ENCODE measurements at regions not wholly inside any gene's neighbourhood (a gene's known extent, or its start where the extent isn't known, plus 50 kb on each side); places are given as distances from the start of the nearest gene placed in this dataset.
"Not testable (repeated sequence)": the region's sequence is repeated elsewhere in the genome, so short reads cannot be mapped to it uniquely, and the experiment has no call there.

DNA sequence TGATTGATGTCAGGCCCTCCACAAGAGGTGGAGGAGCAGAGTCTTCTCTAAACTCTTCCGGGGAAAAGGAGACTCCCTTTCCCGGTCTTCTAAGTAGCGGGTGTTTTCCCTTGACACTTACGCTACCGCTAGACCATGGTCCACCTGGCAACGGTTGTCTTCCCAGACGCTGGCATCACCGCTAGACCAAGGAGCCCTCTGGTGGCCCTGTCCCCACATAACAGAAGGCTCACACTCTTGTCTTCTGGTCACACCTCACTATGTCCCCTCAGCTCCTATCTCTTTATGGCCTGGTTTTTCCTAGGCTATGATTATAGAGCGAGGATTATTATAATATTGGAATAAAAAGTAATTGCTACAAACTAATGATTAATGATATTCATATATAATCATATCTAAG, 532.5 kb upstream of the SYNCRIP start:
- H3K27ac Mint-ChIP-seq; CTCF ChIA-PET; H3K27me3 ChIP-seq (replicated peaks in 1 of 2; ENCODE audit: control insufficient read depth in 2 of 2, extremely low read depth in 1 of 2, insufficient read depth in 2 of 2, low read length in 1 of 2); H3K36me3 ChIP-seq (ENCODE audit: control insufficient read depth in 2 of 2, extremely low read depth in 1 of 2, insufficient read depth in 1 of 2, low read length in 1 of 2); POLR2A ChIA-PET; H3K9me3 ChIP-seq; H3K4me1 ChIP-seq (ENCODE audit: control insufficient read depth in 1 of 2, extremely low read depth in 1 of 2, insufficient read depth in 2 of 2, low read length in 2 of 2); DNase-seq; H3K27ac ChIP-seq (ENCODE audit: low read length); H3K36me3 Mint-ChIP-seq; H3K4me3 ChIP-seq (ENCODE audit: control insufficient read depth in 1 of 2, extremely low read depth in 1 of 2, low read length in 1 of 2); H3K4me3 Mint-ChIP-seq; H3K27me3 Mint-ChIP-seq; ATAC-seq (replicated peaks in 1 of 4); H3K4me1 Mint-ChIP-seq: not testable (repeated sequence)
- peaks cover 2 to 18% (median 4%) of the 10 kb centered on the region in 3 donors for H3K9me3 Mint-ChIP-seq
- 30% methylated on average over 5 of the region's 9 CpGs for WGBS (ENCODE audit: insufficient coverage)

DNA sequence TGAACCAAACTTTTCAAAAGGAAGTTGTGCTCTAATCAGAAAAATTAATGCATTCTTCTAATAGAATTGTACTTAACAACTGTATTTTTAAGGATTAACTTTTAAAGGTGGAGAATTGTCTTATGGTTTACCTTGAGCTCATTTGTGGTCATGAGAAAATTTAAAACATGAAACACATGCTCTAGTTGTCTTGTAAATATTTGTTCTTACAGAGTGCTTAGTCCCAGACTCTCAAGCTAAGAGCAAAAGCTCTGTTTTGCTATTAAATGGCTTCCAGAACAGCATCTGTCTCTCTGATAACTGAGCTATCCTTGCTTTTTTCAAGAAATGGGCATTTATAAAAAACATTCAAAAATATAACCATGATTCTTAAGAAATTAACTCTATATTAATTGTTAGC, 512.2 kb upstream of the SYNCRIP start:
- H3K36me3 Mint-ChIP-seq: no peaks in the 10 kb centered on the region
- ATAC-seq (replicated peaks in 1 of 4): no peak
- no peak overlapping the region for H3K4me3 ChIP-seq (ENCODE audit: control insufficient read depth in 1 of 2, extremely low read depth in 1 of 2, low read length in 1 of 2)
- DNase-seq: no peak
- no peak overlapping the region for H3K4me3 Mint-ChIP-seq
- no peaks in the 10 kb centered on the region for H3K27me3 ChIP-seq (replicated peaks in 1 of 2; ENCODE audit: control insufficient read depth in 2 of 2, extremely low read depth in 1 of 2, insufficient read depth in 2 of 2, low read length in 1 of 2)
- ChIA-PET POLR2A (no interaction called here), CTCF (no interaction called here)
- H3K27me3 Mint-ChIP-seq: no peaks in the 10 kb centered on the region
- H3K4me1 Mint-ChIP-seq: no peaks in the 10 kb centered on the region
- no peaks in the 10 kb centered on the region for H3K36me3 ChIP-seq (ENCODE audit: control insufficient read depth in 2 of 2, extremely low read depth in 1 of 2, insufficient read depth in 1 of 2, low read length in 1 of 2)
- H3K27ac ChIP-seq (ENCODE audit: low read length): no peak overlapping the region
- H3K27ac Mint-ChIP-seq: no peak overlapping the region
- peaks cover 0 to 5% (median 0%) of the 10 kb centered on the region in 3 donors for H3K9me3 Mint-ChIP-seq
- no peaks in the 10 kb centered on the region for H3K9me3 ChIP-seq
- no peaks in the 10 kb centered on the region for H3K4me1 ChIP-seq (ENCODE audit: control insufficient read depth in 1 of 2, extremely low read depth in 1 of 2, insufficient read depth in 2 of 2, low read length in 2 of 2)

DNA sequence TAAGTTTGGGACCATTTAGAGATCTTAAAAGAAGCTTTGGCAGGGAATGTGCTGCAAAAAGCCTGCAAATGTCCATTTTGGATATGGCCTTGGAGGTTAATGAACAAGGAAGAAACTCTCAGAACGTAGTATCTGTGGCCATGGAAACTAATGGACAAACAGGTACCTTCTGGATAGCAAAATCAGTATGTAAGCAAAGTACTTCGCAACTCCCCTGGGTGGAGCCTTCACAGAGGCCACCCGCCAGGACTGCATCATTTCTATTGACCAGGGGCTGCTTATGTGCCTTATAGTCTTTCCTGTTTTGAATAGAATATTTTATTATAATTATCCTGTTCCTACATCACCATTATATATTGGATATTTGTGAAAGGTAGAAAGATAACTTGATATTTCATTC, 510.8 kb upstream of the SYNCRIP start:
- Mint-ChIP-seq H3K27me3 (no peaks in the 10 kb centered on the region), H3K4me1 (no peaks in the 10 kb centered on the region), H3K4me3 (no peak overlapping the region), H3K9me3 (peaks cover 0 to 5% (median 4%) of the 10 kb centered on the region in 3 donors), H3K36me3 (no peaks in the 10 kb centered on the region), H3K27ac (no peak overlapping the region)
- Histone ChIP-seq H3K4me3 (ENCODE audit: control insufficient read depth in 1 of 2, extremely low read depth in 1 of 2, low read length in 1 of 2) (no peak overlapping the region), H3K9me3 (no peaks in the 10 kb centered on the region), H3K27ac (ENCODE audit: low read length) (no peak overlapping the region), H3K27me3 (replicated peaks in 1 of 2; ENCODE audit: control insufficient read depth in 2 of 2, extremely low read depth in 1 of 2, insufficient read depth in 2 of 2, low read length in 1 of 2) (no peaks in the 10 kb centered on the region), H3K4me1 (ENCODE audit: control insufficient read depth in 1 of 2, extremely low read depth in 1 of 2, insufficient read depth in 2 of 2, low read length in 2 of 2) (no peaks in the 10 kb centered on the region), H3K36me3 (ENCODE audit: control insufficient read depth in 2 of 2, extremely low read depth in 1 of 2, insufficient read depth in 1 of 2, low read length in 1 of 2) (no peaks in the 10 kb centered on the region)
- no peak for ATAC-seq (replicated peaks in 1 of 4)
- ChIA-PET CTCF (no interaction called here), POLR2A (no interaction called here)
- WGBS (ENCODE audit: insufficient coverage): 100% methylated on average over 1 of the region's 3 CpGs
- no peak for DNase-seq

DNA sequence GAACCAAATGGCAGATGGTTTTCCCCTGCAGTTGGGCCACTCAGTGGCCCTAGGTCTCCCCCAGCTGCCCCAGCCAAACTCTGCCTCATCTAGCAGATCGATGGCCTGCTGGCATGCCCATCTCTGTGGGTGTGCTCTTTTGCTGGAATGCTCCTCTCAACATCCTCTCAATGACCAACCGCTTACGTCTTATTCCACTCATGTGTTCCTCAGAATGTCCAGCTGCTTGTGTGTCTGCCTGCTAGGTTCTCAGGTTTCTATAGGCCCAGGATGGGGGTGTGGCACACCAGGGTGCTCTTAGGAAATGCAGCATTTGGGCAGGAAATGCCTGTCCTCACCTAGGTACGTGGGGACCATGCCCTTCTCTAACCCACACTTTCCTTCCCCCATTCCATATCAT, 509.9 kb upstream of the SYNCRIP start:
- Mint-ChIP-seq H3K4me3 (no peak overlapping the region), H3K27me3 (no peaks in the 10 kb centered on the region), H3K27ac (no peak overlapping the region), H3K4me1 (no peaks in the 10 kb centered on the region), H3K9me3 (peaks cover 0 to 5% (median 4%) of the 10 kb centered on the region in 3 donors), H3K36me3 (no peaks in the 10 kb centered on the region)
- ChIA-PET CTCF (no interaction called here), POLR2A (no interaction called here)
- no peak for ATAC-seq (replicated peaks in 1 of 4)
- Histone ChIP-seq H3K27ac (ENCODE audit: low read length) (no peak overlapping the region), H3K9me3 (no peaks in the 10 kb centered on the region), H3K4me1 (ENCODE audit: control insufficient read depth in 1 of 2, extremely low read depth in 1 of 2, insufficient read depth in 2 of 2, low read length in 2 of 2) (no peaks in the 10 kb centered on the region), H3K36me3 (ENCODE audit: control insufficient read depth in 2 of 2, extremely low read depth in 1 of 2, insufficient read depth in 1 of 2, low read length in 1 of 2) (no peaks in the 10 kb centered on the region), H3K4me3 (ENCODE audit: control insufficient read depth in 1 of 2, extremely low read depth in 1 of 2, low read length in 1 of 2) (no peak overlapping the region), H3K27me3 (replicated peaks in 1 of 2; ENCODE audit: control insufficient read depth in 2 of 2, extremely low read depth in 1 of 2, insufficient read depth in 2 of 2, low read length in 1 of 2) (no peaks in the 10 kb centered on the region)
- 81% methylated on average over 3 of the region's 4 CpGs for WGBS (ENCODE audit: insufficient coverage)
- DNase-seq: no peak

DNA sequence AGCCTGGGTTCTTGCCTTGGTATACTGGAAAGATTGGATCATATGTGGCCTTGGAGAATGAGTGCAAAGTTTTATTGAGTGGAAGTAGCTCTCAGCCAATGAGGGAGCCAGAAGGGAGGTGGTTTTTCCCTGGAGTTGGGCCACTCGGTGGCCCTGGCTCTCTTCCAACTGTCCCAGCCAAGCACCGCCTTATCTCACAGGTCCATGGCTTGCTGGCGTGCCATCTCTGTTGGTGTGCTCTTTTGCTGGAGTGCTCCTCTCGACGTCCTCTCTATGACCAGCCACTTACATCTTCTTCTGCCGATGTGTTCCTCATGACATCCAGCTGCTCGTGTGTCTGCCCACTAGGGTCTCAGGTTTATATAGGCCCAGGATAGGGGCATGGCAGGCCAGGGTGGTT, 505.9 kb upstream of the SYNCRIP start:
- ATAC-seq (replicated peaks in 1 of 4) (no peak), DNase-seq (no peak)
- no peak overlapping the region for H3K27ac ChIP-seq (ENCODE audit: low read length)
- H3K27me3 ChIP-seq (replicated peaks in 1 of 2; ENCODE audit: control insufficient read depth in 2 of 2, extremely low read depth in 1 of 2, insufficient read depth in 2 of 2, low read length in 1 of 2): no peaks in the 10 kb centered on the region
- Mint-ChIP-seq H3K27ac (no peak overlapping the region), H3K4me3 (no peak overlapping the region), H3K4me1 (no peaks in the 10 kb centered on the region), H3K36me3 (no peaks in the 10 kb centered on the region), H3K27me3 (no peaks in the 10 kb centered on the region), H3K9me3 (peaks cover 3 to 7% (median 5%) of the 10 kb centered on the region in 3 donors)
- ChIA-PET CTCF (no interaction called here), POLR2A (no interaction called here)
- 83% methylated on average over 5 of the region's 7 CpGs for WGBS (ENCODE audit: insufficient coverage)
- no peaks in the 10 kb centered on the region for H3K4me1 ChIP-seq (ENCODE audit: control insufficient read depth in 1 of 2, extremely low read depth in 1 of 2, insufficient read depth in 2 of 2, low read length in 2 of 2)
- no peaks in the 10 kb centered on the region for H3K36me3 ChIP-seq (ENCODE audit: control insufficient read depth in 2 of 2, extremely low read depth in 1 of 2, insufficient read depth in 1 of 2, low read length in 1 of 2)
- H3K4me3 ChIP-seq (ENCODE audit: control insufficient read depth in 1 of 2, extremely low read depth in 1 of 2, low read length in 1 of 2): no peak overlapping the region
- no peaks in the 10 kb centered on the region for H3K9me3 ChIP-seq

DNA sequence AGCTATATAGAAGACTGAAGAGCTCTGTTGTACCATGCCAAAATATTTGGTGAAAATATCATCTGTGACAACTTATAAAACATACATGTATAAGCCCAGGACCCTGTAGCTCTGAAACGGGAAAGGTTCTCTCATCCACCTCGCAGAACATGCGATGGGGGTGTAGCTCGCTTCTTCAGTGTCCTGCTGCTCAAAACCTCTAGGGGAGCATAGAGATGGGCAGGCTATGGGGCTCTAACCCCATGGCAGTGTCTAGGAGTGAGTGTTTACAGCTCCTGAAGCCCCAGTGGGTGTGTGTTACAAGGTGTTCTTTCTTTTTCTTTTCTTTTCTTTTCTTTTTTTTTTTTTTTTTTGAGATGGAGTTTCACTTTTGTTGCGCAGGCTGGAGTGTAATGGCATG, 505.2 kb upstream of the SYNCRIP start:
- Mint-ChIP-seq H3K4me1 (no peaks in the 10 kb centered on the region), H3K27me3 (no peaks in the 10 kb centered on the region), H3K27ac (no peak overlapping the region), H3K36me3 (no peaks in the 10 kb centered on the region), H3K9me3 (peaks cover 3 to 7% (median 3%) of the 10 kb centered on the region in 3 donors), H3K4me3 (no peak overlapping the region)
- POLR2A ChIA-PET: no interaction called here
- Histone ChIP-seq H3K9me3 (no peaks in the 10 kb centered on the region), H3K4me3 (ENCODE audit: control insufficient read depth in 1 of 2, extremely low read depth in 1 of 2, low read length in 1 of 2) (no peak overlapping the region), H3K4me1 (ENCODE audit: control insufficient read depth in 1 of 2, extremely low read depth in 1 of 2, insufficient read depth in 2 of 2, low read length in 2 of 2) (no peaks in the 10 kb centered on the region), H3K36me3 (ENCODE audit: control insufficient read depth in 2 of 2, extremely low read depth in 1 of 2, insufficient read depth in 1 of 2, low read length in 1 of 2) (no peaks in the 10 kb centered on the region), H3K27ac (ENCODE audit: low read length) (no peak overlapping the region), H3K27me3 (replicated peaks in 1 of 2; ENCODE audit: control insufficient read depth in 2 of 2, extremely low read depth in 1 of 2, insufficient read depth in 2 of 2, low read length in 1 of 2) (no peaks in the 10 kb centered on the region)
- DNase-seq (no peak), ATAC-seq (replicated peaks in 1 of 4) (no peak)
- CTCF ChIA-PET: no interaction called here
- no CpG with 5 or more reads among the region's 5 CpGs for WGBS (ENCODE audit: insufficient coverage)

DNA sequence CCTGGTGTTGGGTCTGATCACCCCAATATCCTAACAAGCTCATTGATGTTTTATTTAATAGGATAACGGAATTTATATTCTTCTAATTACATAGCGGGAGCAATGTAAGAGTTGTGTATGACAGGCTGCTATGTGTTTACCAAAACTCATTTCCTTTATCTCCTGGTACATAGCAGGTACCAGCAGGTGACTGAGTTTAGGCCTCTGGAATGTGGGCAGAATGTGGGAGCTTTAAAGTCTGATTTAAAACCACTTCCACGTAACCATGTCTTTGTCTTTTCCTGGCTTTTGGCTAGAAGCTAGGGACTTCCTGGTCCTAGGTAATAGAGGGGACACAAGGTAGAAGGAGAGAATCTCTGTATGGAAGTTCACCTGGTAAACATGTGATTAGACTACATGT, 504.6 kb upstream of the SYNCRIP start:
- ChIA-PET POLR2A (no interaction called here), CTCF (no interaction called here)
- no peak for ATAC-seq (replicated peaks in 1 of 4)
- Histone ChIP-seq H3K4me1 (ENCODE audit: control insufficient read depth in 1 of 2, extremely low read depth in 1 of 2, insufficient read depth in 2 of 2, low read length in 2 of 2) (no peaks in the 10 kb centered on the region), H3K27me3 (replicated peaks in 1 of 2; ENCODE audit: control insufficient read depth in 2 of 2, extremely low read depth in 1 of 2, insufficient read depth in 2 of 2, low read length in 1 of 2) (no peaks in the 10 kb centered on the region), H3K9me3 (no peaks in the 10 kb centered on the region), H3K4me3 (ENCODE audit: control insufficient read depth in 1 of 2, extremely low read depth in 1 of 2, low read length in 1 of 2) (no peak overlapping the region), H3K36me3 (ENCODE audit: control insufficient read depth in 2 of 2, extremely low read depth in 1 of 2, insufficient read depth in 1 of 2, low read length in 1 of 2) (no peaks in the 10 kb centered on the region), H3K27ac (ENCODE audit: low read length) (no peak overlapping the region)
- H3K36me3 Mint-ChIP-seq: no peaks in the 10 kb centered on the region
- no peaks in the 10 kb centered on the region for H3K4me1 Mint-ChIP-seq
- peaks cover 0 to 9% (median 5%) of the 10 kb centered on the region in 3 donors for H3K9me3 Mint-ChIP-seq
- no peaks in the 10 kb centered on the region for H3K27me3 Mint-ChIP-seq
- no peak overlapping the region for H3K27ac Mint-ChIP-seq
- 100% methylated on average over 1 of the region's 3 CpGs for WGBS (ENCODE audit: insufficient coverage)
- no peak overlapping the region for H3K4me3 Mint-ChIP-seq
- no peak for DNase-seq
